RCC 7860 (cell line): ENCODE measurements at regions not wholly inside any gene's neighbourhood (a gene's known extent, or its start where the extent isn't known, plus 50 kb on each side); places are given as distances from the start of the nearest gene placed in this dataset.

Source experiments
- DNase-seq: peaks from one replicate; pipeline ENCODE4 v3.0.0-alpha.2; 2015; ENCODE audit warnings: low spot score
- FAIRE-seq: peaks from 2 replicates; lab custom pipeline; 2012; peaks lifted over from hg19 to GRCh38; lab: Jason Lieb, UNC

DNA sequence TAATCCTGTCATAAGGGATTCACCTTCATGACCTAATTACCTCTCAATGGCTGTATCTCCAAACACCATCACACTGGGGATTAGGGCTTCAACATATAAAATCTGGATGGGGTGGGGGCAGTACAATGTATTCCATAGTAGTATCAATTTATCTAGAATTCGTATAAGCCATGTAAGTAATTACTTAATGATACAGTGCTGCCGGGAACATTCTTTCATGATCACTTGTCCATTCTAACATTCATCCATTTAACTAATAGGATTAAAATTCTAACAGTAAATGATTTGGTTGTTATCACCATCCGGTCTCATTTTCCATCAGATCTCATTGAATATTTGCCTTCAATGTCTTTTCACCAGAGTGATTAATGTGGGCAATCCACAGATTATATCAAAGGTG is 1620.9 kb upstream of the TENM3 start:
- no peak for FAIRE-seq

GRCh38 chr4:180625653-180626052 is 1617.5 kb upstream of the TENM3 start:
- FAIRE-seq (no peak), DNase-seq (no peak)

More for the DNA sequence above, 1620.9 kb upstream of the TENM3 start:
- no peak for DNase-seq

GRCh38 chr4:180630012-180630665 is 1613.1 kb upstream of the TENM3 start:
- DNase-seq (no peak), FAIRE-seq (no peak)

GRCh38 chr4:180634306-180634705 is 1608.9 kb upstream of the TENM3 start:
- no peak for FAIRE-seq

GRCh38 chr4:180635281-180635680 is 1607.9 kb upstream of the TENM3 start:
- DNase-seq (peak; percentile 3), FAIRE-seq (no peak)

More at GRCh38 chr4:180634306-180634705, 1608.9 kb upstream of the TENM3 start:
- no peak for DNase-seq

DNA sequence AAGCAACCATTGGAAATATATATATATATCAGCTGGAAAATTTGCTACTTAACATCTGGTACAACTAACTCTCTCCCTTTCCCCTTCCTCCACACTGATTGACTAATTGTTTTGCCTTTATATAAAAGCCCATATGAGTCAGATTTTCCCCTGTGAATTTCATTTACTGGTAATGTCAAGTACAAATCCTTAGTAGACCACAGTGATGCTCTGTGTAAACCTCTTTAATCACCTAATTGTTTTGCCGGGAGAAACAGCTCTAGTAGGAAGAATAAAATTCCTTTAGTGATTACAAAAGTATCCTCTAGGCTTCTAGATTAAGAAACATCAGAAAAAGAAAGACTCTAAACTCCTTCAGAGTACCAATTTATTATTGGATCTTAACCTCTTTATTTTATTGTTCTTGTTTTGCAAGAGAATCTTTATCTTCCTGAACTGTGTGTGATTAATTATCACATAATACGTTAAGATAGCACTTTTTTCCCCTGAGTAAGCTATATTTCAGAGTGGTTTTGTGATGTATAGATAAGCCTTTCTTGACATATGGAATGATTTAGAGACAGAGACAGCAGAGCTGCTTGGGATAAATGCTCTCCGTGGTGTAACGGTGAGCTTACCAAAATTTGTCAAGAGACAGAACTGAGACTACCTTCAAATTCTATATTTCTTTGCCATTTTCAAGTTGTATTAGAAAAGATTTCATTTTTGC is 1606.4 kb upstream of the TENM3 start:
- DNase-seq: no peak
- FAIRE-seq: no peak

DNA sequence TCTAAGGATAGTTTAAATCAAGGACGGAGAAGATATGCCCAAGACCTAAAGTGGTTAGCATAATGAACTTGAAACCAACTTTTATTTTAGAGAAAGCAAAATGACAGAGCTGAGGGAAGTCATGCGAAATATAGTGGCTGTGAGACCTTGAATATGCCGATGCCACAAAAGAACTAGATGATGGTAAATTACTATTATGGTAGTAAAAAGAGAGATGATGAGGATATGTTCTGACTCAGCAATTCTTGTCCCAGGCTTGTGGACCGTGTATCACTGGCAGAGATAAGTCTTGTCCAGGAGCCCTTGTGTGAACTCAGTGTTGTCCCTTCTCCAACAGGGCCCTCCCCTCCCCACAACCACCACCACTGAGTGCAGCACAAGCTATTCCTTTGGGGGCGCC is 1605.6 kb upstream of the TENM3 start:
- no peak for FAIRE-seq
- DNase-seq: no peak

DNA sequence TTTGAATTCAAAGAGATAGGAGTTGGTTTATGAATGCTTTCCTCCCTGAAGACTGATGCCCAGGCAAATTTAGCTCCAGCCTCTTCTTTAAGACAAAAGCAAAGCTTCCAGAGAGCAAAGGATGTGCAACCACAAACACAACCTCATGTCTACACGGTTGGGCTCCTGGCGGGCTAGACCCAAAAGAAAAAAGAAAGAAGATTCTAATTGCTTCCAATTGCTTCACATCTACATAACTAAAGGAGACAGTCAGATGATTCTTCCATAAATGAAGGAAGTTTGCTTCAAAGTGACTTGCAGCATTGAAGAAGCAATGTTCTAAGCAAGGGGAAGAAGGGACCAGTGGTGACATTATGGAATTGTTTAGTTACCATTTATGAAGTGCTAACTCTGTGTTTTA is 1603.0 kb upstream of the TENM3 start:
- DNase-seq (no peak), FAIRE-seq (no peak)

DNA sequence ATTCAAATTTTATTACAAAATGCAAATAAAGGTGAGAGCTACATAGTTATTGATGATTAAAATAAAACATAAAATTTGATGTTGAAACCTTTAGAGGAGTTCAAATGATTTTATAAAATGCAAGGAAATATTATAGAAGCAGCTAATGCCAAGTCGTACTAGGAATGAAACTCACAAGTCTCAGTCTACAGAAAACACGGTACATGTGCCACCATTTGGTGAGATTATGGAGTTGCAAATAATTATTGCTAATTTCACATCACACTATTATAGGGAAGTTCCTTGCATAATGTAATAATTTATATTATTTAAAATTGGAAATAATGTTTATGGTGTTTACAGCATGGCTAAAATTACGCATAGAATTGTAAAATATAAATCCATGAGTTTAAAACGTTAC is 1601.7 kb upstream of the TENM3 start:
- FAIRE-seq (no peak), DNase-seq (no peak)

GRCh38 chr4:180642732-180643131 is 1600.5 kb upstream of the TENM3 start:
- DNase-seq (no peak), FAIRE-seq (no peak)

GRCh38 chr4:180650273-180650672 is 1592.9 kb upstream of the TENM3 start:
- no peak for DNase-seq
- no peak for FAIRE-seq

- FAIRE-seq (no peak), DNase-seq (no peak)
Observed at GRCh38 chr4:180652533-180652932, 1590.7 kb upstream of the TENM3 start.

DNA sequence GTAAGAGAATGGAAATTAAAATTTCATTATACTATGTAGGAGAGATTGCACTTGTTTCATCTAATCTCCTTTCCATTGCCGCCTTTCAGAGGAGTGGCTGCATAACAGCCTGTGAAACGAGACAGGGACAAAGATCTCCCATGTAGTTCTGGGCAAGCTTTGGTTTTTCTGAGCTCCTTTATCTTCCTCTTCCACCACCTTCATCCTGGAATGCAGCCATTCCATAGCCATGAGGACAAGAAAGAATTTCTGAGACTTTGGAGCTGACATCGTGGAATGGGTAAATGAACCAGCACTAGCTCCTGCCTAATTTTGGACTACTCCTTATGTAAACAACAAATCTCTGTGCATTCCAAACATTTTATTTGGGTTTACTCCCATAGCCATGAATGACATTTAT is 1587.3 kb upstream of the TENM3 start:
- no peak for FAIRE-seq

GRCh38 chr4:180657881-180658280 is 1585.3 kb upstream of the TENM3 start:
- FAIRE-seq (no peak), DNase-seq (no peak)

More for the DNA sequence above, 1587.3 kb upstream of the TENM3 start:
- DNase-seq: no peak

GRCh38 chr4:180664766-180665368 is 1578.3 kb upstream of the TENM3 start:
- DNase-seq: peak; percentile 30
- FAIRE-seq: peak; percentile 8

- DNase-seq (no peak), FAIRE-seq (no peak)
Observed at GRCh38 chr4:180665481-180665880, 1577.7 kb upstream of the TENM3 start.

- no peak for FAIRE-seq
- peak; percentile 10 for DNase-seq
Observed at GRCh38 chr4:180665994-180666824, 1577.0 kb upstream of the TENM3 start.

DNA sequence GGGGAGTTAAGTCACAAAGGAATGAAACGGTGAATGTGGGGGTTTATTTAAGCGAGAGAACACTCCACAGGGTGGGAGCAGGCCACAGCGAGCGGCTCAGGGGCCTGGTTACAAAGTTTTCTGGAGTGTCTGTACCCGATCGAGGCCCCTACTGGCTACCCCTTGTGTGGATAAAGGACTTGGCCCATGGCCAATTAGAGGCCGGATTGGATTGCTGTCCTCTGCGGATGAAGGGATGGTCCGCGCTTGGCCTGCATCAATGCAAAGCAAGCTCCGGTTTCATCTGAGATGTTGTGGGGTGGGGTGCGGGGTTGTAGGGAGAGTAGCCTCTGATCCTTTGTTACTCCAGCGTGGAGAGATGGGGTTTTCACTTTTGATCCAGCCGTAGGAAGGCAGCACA is 1574.5 kb upstream of the TENM3 start:
- FAIRE-seq: no peak

GRCh38 chr4:180669680-180670079 is 1573.5 kb upstream of the TENM3 start:
- FAIRE-seq (peak; percentile 36), DNase-seq (peak; percentile 3)

More for the DNA sequence above, 1574.5 kb upstream of the TENM3 start:
- DNase-seq: no peak

GRCh38 chr4:180674619-180675358 is 1568.4 kb upstream of the TENM3 start:
- DNase-seq (no peak), FAIRE-seq (no peak)

- no peak for FAIRE-seq
Observed at GRCh38 chr4:180675359-180675650, 1567.9 kb upstream of the TENM3 start.

More at GRCh38 chr4:180675359-180675650, 1567.9 kb upstream of the TENM3 start:
- DNase-seq: no peak
